HL-60 (cell line): ENCODE measurements at regions not wholly inside any gene's neighbourhood (a gene's known extent, or its start where the extent isn't known, plus 50 kb on each side); places are given as distances from the start of the nearest gene placed in this dataset.

Experiments used
- DNase-seq, 2 experiments: peaks; one replicate each; pipeline ENCODE4 v3.0.0-alpha.2; 2010 to 2020; ENCODE audit warnings: low read depth in 1 of 2, low spot score in 1 of 2
- H3K27ac ChIP-seq: fragments of 250-450 bp; sonication (Bioruptor Pico); replicated peaks from 2 replicates; pipeline ENCODE4 v1.5.1; 2020; ENCODE audit warnings: mild to moderate bottlenecking, moderate library complexity
- H3K27me3 ChIP-seq: fragments of 250-450 bp; sonication (Bioruptor Pico); 2 replicates; pipeline ENCODE4 v1.5.1; 2021; ENCODE audit warnings: mild to moderate bottlenecking, moderate library complexity; ENCODE audit not compliant: insufficient read depth, poor library complexity, severe bottlenecking
- H3K4me3 ChIP-seq: replicated peaks from 2 replicates; pipeline ENCODE4 v1.5.1; 2011; ENCODE audit warnings: mild to moderate bottlenecking, control low read depth, low read length; ENCODE audit not compliant: insufficient read depth
- CTCF ChIP-seq: IDR thresholded peaks from one replicate; pipeline ENCODE4 v1.5.1; 2011; ENCODE audit warnings: low read length, control low read depth, inconsistent platforms; ENCODE audit not compliant: insufficient read depth
- GABPA ChIP-seq: IDR thresholded peaks from 2 replicates; pipeline ENCODE4 v1.6.1; 2012; ENCODE audit warnings: low read depth
- POLR2AphosphoS5 ChIP-seq: IDR thresholded peaks from 2 replicates; pipeline ENCODE4 v1.6.1; 2012; ENCODE audit warnings: low read depth
- REST ChIP-seq: IDR thresholded peaks from 2 replicates; pipeline ENCODE4 v1.6.1; 2012; ENCODE audit warnings: low read depth; ENCODE audit not compliant: insufficient replicate concordance
- SPI1 ChIP-seq: IDR thresholded peaks from 2 replicates; pipeline ENCODE4 v1.6.1; 2012; ENCODE audit warnings: low read depth, mild to moderate bottlenecking, borderline replicate concordance

GRCh38 chr11:96482193-96482592 lies 92.4 kb downstream of the JRKL start:
- Histone ChIP-seq H3K27me3 (no peaks in the 10 kb centered on the region), H3K4me3 (no peak overlapping the region), H3K27ac (no peak overlapping the region)
- no peak for DNase-seq
- TF ChIP-seq REST (no peak), GABPA (no peak), CTCF (no peak), SPI1 (no peak), POLR2AphosphoS5 (no peak)

GRCh38 chr11:96483374-96483955 lies 93.7 kb downstream of the JRKL start:
- TF ChIP-seq SPI1 (no peak), POLR2AphosphoS5 (no peak), REST (no peak), GABPA (no peak), CTCF (no peak)
- Histone ChIP-seq H3K27ac (no peak overlapping the region), H3K4me3 (no peak overlapping the region), H3K27me3 (no peaks in the 10 kb centered on the region)
- no peak for DNase-seq

GRCh38 chr11:96484361-96484760 lies 94.5 kb downstream of the JRKL start:
- Histone ChIP-seq H3K27ac (no peak overlapping the region), H3K4me3 (no peak overlapping the region), H3K27me3 (no peaks in the 10 kb centered on the region)
- DNase-seq = no peak
- TF ChIP-seq CTCF (no peak), GABPA (no peak), REST (no peak), POLR2AphosphoS5 (no peak), SPI1 (no peak)
